ENCODE measurements at regions not wholly inside any gene's neighbourhood (a gene's known extent, or its start where the extent isn't known, plus 50 kb on each side); places are given as distances from the start of the nearest gene placed in this dataset.

GRCh38 chr5:96176022-96176421 is 214.4 kb upstream of the ELL2 start:
- Histone ChIP-seq H3K4me3 (replicated peaks in 1 of 2; ENCODE audit: low read depth in 1 of 2, low read length in 2 of 2) (no peak overlapping the region), H3K27ac (ENCODE audit: low read depth, low read length) (no peak overlapping the region), H3K9ac (ENCODE audit: low read length) (no peak overlapping the region), H3K36me3 (ENCODE audit: control insufficient read depth in 1 of 2, insufficient read depth in 2 of 2, low read length in 2 of 2) (no peaks in the 10 kb centered on the region), H3K9me3 (ENCODE audit: control insufficient read depth in 1 of 2, insufficient read depth in 1 of 2, low read depth in 1 of 2, low read length in 2 of 2) (no peaks in the 10 kb centered on the region), H3K27me3 (ENCODE audit: insufficient read depth, low read length) (no peaks in the 10 kb centered on the region), H4K20me1 (ENCODE audit: insufficient read depth) (no peaks in the 10 kb centered on the region), H2AFZ (ENCODE audit: low read depth, low read length, poor library complexity, severe bottlenecking) (no peak overlapping the region), H3K79me2 (ENCODE audit: insufficient read depth, low read length) (no peaks in the 10 kb centered on the region), H3K4me2 (ENCODE audit: low read length) (no peak overlapping the region), H3K9me2 (ENCODE audit: insufficient read depth) (no peaks in the 10 kb centered on the region), H3K4me1 (ENCODE audit: control insufficient read depth in 1 of 2, insufficient read depth in 2 of 2, low read length in 2 of 2) (peaks cover 0 to 19% of the 10 kb centered on the region in 2 experiments; a peak in 3 of 4 replicates)
- ATAC-seq (no peak), DNase-seq (ENCODE audit: low read depth, low spot score) (no peak)
- TF ChIP-seq SIN3A (IDR thresholded peaks at IDR 0.05; ENCODE audit: low read depth) = no peak
- TF ChIP-seq REST (IDR thresholded peaks at IDR 0.05; ENCODE audit: low read depth) = no peak
- TF ChIP-seq CBX3 (IDR thresholded peaks at IDR 0.05; ENCODE audit: low read depth) = no peak
- POLR2A ChIA-PET = no interaction called here
- BruUV-seq (replicated peaks) = no TSS peak
- RAD21 ChIA-PET (ENCODE audit: low non-redundant PET in 1 of 2, low total read pairs in 2 of 2, uncharacterized antibody in 2 of 2, unreplicated experiment in 2 of 2) = no interaction called here
- CTCF ChIA-PET = no interaction called here
- intact Hi-C loops (cut with micrococcal nuclease) = loop anchor here (5.0 kb wide), 1 partner anchor 214 kb away; the partner anchor contains the start of gene ELL2

GRCh38 chr5:96175090-96175489 is 213.4 kb upstream of the ELL2 start:
- no peak overlapping the region for H3K27ac ChIP-seq (ENCODE audit: low read depth, low read length)
- no peak overlapping the region for H3K4me3 ChIP-seq (replicated peaks in 1 of 2; ENCODE audit: low read depth in 1 of 2, low read length in 2 of 2)
- peak; percentile 33 for DNase-seq (ENCODE audit: low read depth, low spot score)
- TF ChIP-seq ZNF274 (IDR thresholded peaks at IDR 0.05; ENCODE audit: low read depth, low read length) = no peak
- no peak for TF ChIP-seq POLR2AphosphoS5 (IDR thresholded peaks at IDR 0.05; ENCODE audit: low read depth, low read length)
- no peak for TF ChIP-seq CBX3 (IDR thresholded peaks at IDR 0.05; ENCODE audit: low read depth)
- no peak for TF ChIP-seq SRF (IDR thresholded peaks at IDR 0.05; ENCODE audit: low read depth)
- TF ChIP-seq POLR2A (IDR thresholded peaks at IDR 0.05; ENCODE audit: borderline replicate concordance, extremely low read depth, insufficient read depth, insufficient read length) = no peak
- peak; percentile 5 to 52 (median 49); a peak in 4 of 6 replicates for TF ChIP-seq CTCF (IDR thresholded peaks at IDR 0.05 in 2 of 3, conservative IDR thresholded peaks at IDR 0.05 in 1 of 3; ENCODE audit: borderline replicate concordance in 1 of 3, insufficient read depth in 1 of 3, low read depth in 2 of 3, low read length in 2 of 3)
- TF ChIP-seq RAD21 (IDR thresholded peaks at IDR 0.05; ENCODE audit: low read depth) = peak; percentile 32
- H2AFZ ChIP-seq (ENCODE audit: low read depth, low read length, poor library complexity, severe bottlenecking) = peak overlapping the region; percentile 31
- ATAC-seq = peak; percentile 82
- H3K4me2 ChIP-seq (ENCODE audit: low read length) = no peak overlapping the region
- no TSS peak for BruUV-seq (replicated peaks)
- intact Hi-C loops (cut with micrococcal nuclease) = loop anchor here (5.0 kb wide), 1 partner anchor 213 kb away; the partner anchor contains the start of gene ELL2
- H3K9me3 ChIP-seq (ENCODE audit: control insufficient read depth in 1 of 2, insufficient read depth in 1 of 2, low read depth in 1 of 2, low read length in 2 of 2) = no peaks in the 10 kb centered on the region
- CTCF ChIA-PET = no interaction called here
- no peaks in the 10 kb centered on the region for H4K20me1 ChIP-seq (ENCODE audit: insufficient read depth)
- H3K4me1 ChIP-seq (ENCODE audit: control insufficient read depth in 1 of 2, insufficient read depth in 2 of 2, low read length in 2 of 2) = peaks cover 0 to 19% of the 10 kb centered on the region in 2 experiments; a peak in 3 of 4 replicates
- POLR2A ChIA-PET = no interaction called here
- H3K9ac ChIP-seq (ENCODE audit: low read length) = no peak overlapping the region
- no peaks in the 10 kb centered on the region for H3K79me2 ChIP-seq (ENCODE audit: insufficient read depth, low read length)
- RAD21 ChIA-PET (ENCODE audit: low non-redundant PET in 1 of 2, low total read pairs in 2 of 2, uncharacterized antibody in 2 of 2, unreplicated experiment in 2 of 2) = no interaction called here
- H3K36me3 ChIP-seq (ENCODE audit: control insufficient read depth in 1 of 2, insufficient read depth in 2 of 2, low read length in 2 of 2) = no peaks in the 10 kb centered on the region
- H3K27me3 ChIP-seq (ENCODE audit: insufficient read depth, low read length) = no peaks in the 10 kb centered on the region
- no peaks in the 10 kb centered on the region for H3K9me2 ChIP-seq (ENCODE audit: insufficient read depth)

Data from HCT116 (cell line).